HUES48 (cell line): ENCODE measurements at regions not wholly inside any gene's neighbourhood (a gene's known extent, or its start where the extent isn't known, plus 50 kb on each side); places are given as distances from the start of the nearest gene placed in this dataset.
"Not testable (repeated sequence)": the region's sequence is repeated elsewhere in the genome, so short reads cannot be mapped to it uniquely, and the experiment has no call there.

Experiments
- H3K27ac ChIP-seq: one replicate; pipeline ENCODE4 v1.7.0; 2013; ENCODE audit warnings: low read depth, low read length, inconsistent platforms
- H3K27me3 ChIP-seq: 2 replicates; pipeline ENCODE4 v1.6.1; 2013; ENCODE audit warnings: mild to moderate bottlenecking, low read length; ENCODE audit not compliant: control insufficient read depth, insufficient read depth
- H3K36me3 ChIP-seq: 2 replicates; pipeline ENCODE4 v1.6.1; 2013; ENCODE audit warnings: low read length; ENCODE audit not compliant: control insufficient read depth, insufficient read depth
- H3K4me1 ChIP-seq: 2 replicates; pipeline ENCODE4 v1.6.1; 2013; ENCODE audit warnings: mild to moderate bottlenecking, low read length; ENCODE audit not compliant: control insufficient read depth, insufficient read depth
- H3K4me3 ChIP-seq: 2 replicates; pipeline ENCODE4 v1.5.1; 2013; ENCODE audit warnings: mild to moderate bottlenecking, low read depth, low read length
- H3K9ac ChIP-seq: 2 replicates; pipeline ENCODE4 v1.6.1; 2013; ENCODE audit warnings: mild to moderate bottlenecking, low read depth, low read length, moderate library complexity
- H3K9me3 ChIP-seq: 2 replicates; pipeline ENCODE4 v1.6.1; 2013; ENCODE audit warnings: low read length; ENCODE audit not compliant: control insufficient read depth, insufficient read depth

- no peak overlapping the region for H3K4me3 ChIP-seq
- no peaks in the 10 kb centered on the region for H3K36me3 ChIP-seq
- H3K27ac ChIP-seq, result no peak overlapping the region
- no peaks in the 10 kb centered on the region for H3K9me3 ChIP-seq
- no peaks in the 10 kb centered on the region for H3K27me3 ChIP-seq
- H3K9ac ChIP-seq, result no peak overlapping the region
- peaks cover 22% of the 10 kb centered on the region for H3K4me1 ChIP-seq
These were observed 704.9 kb upstream of the PABPC4L start for GRCh38 chr4:134906404-134907023.

DNA sequence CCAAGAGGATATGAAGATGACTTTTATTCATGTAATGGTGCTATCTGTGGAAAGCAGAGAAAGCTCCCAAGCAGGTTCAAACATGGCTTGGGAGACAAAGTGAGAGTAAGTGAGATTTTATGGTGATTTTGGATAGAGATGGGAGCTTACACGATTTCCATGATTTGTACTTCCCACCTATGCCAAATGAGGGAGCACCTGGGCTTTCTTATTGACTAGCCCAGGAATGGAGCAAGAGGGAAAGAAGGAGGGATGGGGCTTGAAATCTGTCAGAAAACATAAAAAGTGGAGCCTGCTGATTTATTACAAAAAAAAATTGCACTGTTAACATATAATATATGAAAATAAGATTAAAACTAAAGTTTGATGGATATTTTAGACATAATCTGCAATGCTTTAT is 703.5 kb upstream of the PABPC4L start:
- Histone ChIP-seq H3K4me3 (no peak overlapping the region), H3K27ac (no peak overlapping the region), H3K9ac (no peak overlapping the region), H3K4me1 (peaks cover 9% of the 10 kb centered on the region), H3K27me3 (no peaks in the 10 kb centered on the region), H3K9me3 (no peaks in the 10 kb centered on the region), H3K36me3 (no peaks in the 10 kb centered on the region)

DNA sequence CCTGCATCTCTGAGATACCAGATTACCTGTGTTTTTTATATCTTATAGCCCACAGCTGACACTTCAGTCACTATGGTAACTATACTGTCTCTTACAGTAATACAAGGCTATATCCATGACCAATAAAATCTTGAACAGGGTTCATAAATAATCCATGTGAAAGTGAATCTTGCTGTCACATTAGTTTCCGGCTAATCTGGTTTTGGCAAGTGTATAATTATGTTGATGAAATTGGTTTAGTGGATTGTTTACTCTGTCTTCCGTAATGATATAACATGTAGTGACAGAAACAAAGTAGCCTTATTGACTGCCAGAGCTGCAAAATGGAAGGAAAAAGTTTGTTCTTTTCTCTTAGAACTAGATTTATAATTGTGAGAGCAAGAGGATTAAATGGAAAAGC is 686.6 kb upstream of the PABPC4L start:
- H3K4me3 ChIP-seq, result no peak overlapping the region
- H3K9ac ChIP-seq, result no peak overlapping the region
- H3K27ac ChIP-seq, result no peak overlapping the region
- H3K4me1 ChIP-seq, result peaks cover 6% of the 10 kb centered on the region; the same call in 1 of the 2 replicates
- H3K36me3 ChIP-seq, result no peaks in the 10 kb centered on the region
- H3K9me3 ChIP-seq, result no peaks in the 10 kb centered on the region
- H3K27me3 ChIP-seq, result no peaks in the 10 kb centered on the region

DNA sequence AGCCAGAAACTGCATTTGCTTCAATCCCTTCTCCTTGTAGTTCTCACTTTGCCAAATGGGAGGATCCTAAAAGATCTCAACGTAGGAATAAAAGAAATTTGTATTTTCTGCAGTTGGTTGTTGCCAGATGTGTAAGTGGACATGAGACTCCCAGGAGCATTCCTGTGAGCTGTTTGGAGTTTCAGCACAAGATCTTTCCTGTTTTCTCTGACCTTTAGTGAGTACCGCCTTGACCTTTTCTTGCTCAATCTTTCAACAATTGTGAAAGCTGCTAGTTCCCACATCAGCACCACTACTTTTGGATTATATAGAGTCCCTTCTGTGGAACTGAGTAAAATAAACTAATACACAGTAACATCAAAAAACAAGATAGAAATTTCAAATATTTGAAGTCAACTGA is 683.8 kb upstream of the PABPC4L start:
- H3K4me3 ChIP-seq, result no peak overlapping the region
- no peak overlapping the region for H3K27ac ChIP-seq
- no peaks in the 10 kb centered on the region for H3K36me3 ChIP-seq
- H3K27me3 ChIP-seq, result no peaks in the 10 kb centered on the region
- no peaks in the 10 kb centered on the region for H3K9me3 ChIP-seq
- no peak overlapping the region for H3K9ac ChIP-seq
- peaks cover 6% of the 10 kb centered on the region; the same call in 1 of the 2 replicates for H3K4me1 ChIP-seq

GRCh38 chr4:134883831-134884449 is 682.4 kb upstream of the PABPC4L start:
- Histone ChIP-seq H3K9ac (no peak overlapping the region), H3K36me3 (no peaks in the 10 kb centered on the region), H3K9me3 (no peaks in the 10 kb centered on the region), H3K4me3 (no peak overlapping the region), H3K27ac (no peak overlapping the region), H3K4me1 (peaks cover 6% of the 10 kb centered on the region; the same call in 1 of the 2 replicates), H3K27me3 (no peaks in the 10 kb centered on the region)

GRCh38 chr4:134879019-134879418 is 677.4 kb upstream of the PABPC4L start:
- peaks cover 2% of the 10 kb centered on the region; the same call in 1 of the 2 replicates for H3K4me1 ChIP-seq
- H3K4me3 ChIP-seq, result no peak overlapping the region
- H3K36me3 ChIP-seq, result no peaks in the 10 kb centered on the region
- no peak overlapping the region for H3K27ac ChIP-seq
- no peaks in the 10 kb centered on the region for H3K9me3 ChIP-seq
- no peak overlapping the region for H3K9ac ChIP-seq
- H3K27me3 ChIP-seq, result no peaks in the 10 kb centered on the region

DNA sequence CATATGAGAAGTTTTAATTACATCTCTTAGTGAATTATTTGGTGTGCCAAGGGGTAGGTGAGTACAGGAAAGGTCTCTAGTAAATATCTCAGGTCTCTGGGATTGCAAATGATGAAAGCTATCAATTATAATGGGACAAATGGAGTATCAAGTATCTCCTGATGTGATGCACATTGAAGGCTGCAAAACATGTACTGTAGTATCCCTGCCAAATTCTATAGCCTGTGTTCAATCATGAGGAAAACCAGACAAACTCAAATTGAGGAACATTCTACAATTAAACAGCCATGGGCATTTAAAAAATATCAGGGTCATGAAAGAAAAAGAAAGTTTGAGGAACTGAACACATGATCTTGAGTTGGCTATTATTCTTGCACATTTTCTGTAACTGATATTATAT is 665.4 kb upstream of the PABPC4L start:
- Histone ChIP-seq H3K27me3 (no peaks in the 10 kb centered on the region), H3K4me3 (no peak overlapping the region), H3K9ac (no peak overlapping the region), H3K4me1 (no peaks in the 10 kb centered on the region), H3K36me3 (no peaks in the 10 kb centered on the region), H3K27ac (no peak overlapping the region), H3K9me3 (no peaks in the 10 kb centered on the region)

DNA sequence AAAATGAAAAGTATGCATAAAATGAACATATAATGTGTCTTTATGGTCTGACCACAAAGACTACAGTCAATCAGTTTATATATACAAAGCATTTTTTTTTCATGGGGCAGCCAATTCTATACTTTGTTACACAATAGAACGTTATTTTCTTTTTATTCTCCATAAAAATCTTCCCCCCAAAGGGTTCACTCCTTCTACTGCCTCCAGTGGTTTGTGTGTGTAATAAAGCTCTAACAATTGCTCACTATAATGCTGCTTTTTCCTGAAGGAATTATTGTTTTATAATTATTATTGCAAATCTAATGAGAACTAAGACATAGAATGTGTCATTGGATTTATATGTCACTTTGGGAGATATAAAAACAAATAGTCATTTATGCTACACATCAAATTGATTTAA is 664.1 kb upstream of the PABPC4L start:
- Histone ChIP-seq H3K4me3 (no peak overlapping the region), H3K27ac (no peak overlapping the region), H3K9ac (no peak overlapping the region), H3K4me1 (no peaks in the 10 kb centered on the region), H3K9me3 (no peaks in the 10 kb centered on the region), H3K36me3 (no peaks in the 10 kb centered on the region), H3K27me3 (no peaks in the 10 kb centered on the region)

DNA sequence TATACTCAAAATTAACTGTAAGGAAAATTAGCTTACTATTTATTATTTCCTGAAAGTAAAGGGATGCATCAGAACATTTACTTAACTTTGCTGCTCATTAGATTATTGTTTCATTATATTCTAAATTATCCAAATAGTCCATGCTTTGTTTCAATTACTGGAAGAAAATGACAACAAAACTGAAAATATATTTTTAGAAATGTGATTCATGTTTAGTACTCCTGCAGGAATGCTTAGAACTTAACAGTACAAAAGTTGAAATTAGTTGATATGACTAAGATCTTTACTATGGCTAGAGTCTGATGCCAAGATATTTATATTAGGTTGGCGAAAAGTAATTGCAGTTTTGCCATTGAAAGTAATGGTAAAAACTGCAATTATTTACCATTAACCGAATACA is 660.5 kb upstream of the PABPC4L start:
- Histone ChIP-seq H3K27me3 (no peaks in the 10 kb centered on the region), H3K9ac (no peak overlapping the region), H3K4me1 (no peaks in the 10 kb centered on the region), H3K9me3 (no peaks in the 10 kb centered on the region), H3K4me3 (no peak overlapping the region), H3K27ac (no peak overlapping the region), H3K36me3 (no peaks in the 10 kb centered on the region)

GRCh38 chr4:134848681-134849080 is 647.1 kb upstream of the PABPC4L start:
- H3K4me1 ChIP-seq, result no peaks in the 10 kb centered on the region
- no peaks in the 10 kb centered on the region for H3K27me3 ChIP-seq
- no peak overlapping the region for H3K9ac ChIP-seq
- H3K27ac ChIP-seq, result no peak overlapping the region
- H3K4me3 ChIP-seq, result no peak overlapping the region
- no peaks in the 10 kb centered on the region for H3K9me3 ChIP-seq
- H3K36me3 ChIP-seq, result no peaks in the 10 kb centered on the region

DNA sequence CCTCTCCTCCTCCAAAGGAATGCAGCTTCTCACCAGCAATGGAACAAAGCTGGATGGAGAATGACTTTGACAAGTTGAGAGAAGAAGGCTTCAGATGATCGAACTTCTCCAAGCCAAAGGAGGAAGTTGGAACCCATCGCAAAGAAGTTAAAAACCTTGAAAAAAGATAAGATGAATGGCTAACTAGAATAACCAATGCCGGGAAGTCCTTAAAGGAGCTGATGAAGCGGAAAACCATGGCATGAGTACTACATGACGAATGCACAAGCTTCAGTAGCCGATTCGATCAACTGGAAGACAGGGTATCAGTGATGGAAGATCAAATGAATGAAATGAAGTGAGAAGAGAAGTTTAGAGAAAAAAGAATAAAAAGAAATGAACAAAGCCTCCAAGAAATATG is 629.2 kb upstream of the PABPC4L start:
- not testable (repeated sequence) for H3K4me1 ChIP-seq

More for the DNA sequence above, 629.2 kb upstream of the PABPC4L start:
- not testable (repeated sequence) for H3K27ac ChIP-seq, H3K9ac ChIP-seq, H3K4me3 ChIP-seq, H3K27me3 ChIP-seq, H3K36me3 ChIP-seq
- H3K9me3 ChIP-seq, result peaks cover 18% of the 10 kb centered on the region
